ENCODE measurements at regions not wholly inside any gene's neighbourhood (a gene's known extent, or its start where the extent isn't known, plus 50 kb on each side); places are given as distances from the start of the nearest gene placed in this dataset.

GRCh38 chr21:43340491-43341377 is 86.2 kb downstream of the SIK1 start:
- Histone ChIP-seq H3K27me3 (ENCODE audit: insufficient read depth, low read length) (peaks cover 3% of the 10 kb centered on the region; the same call in 1 of the 2 replicates), H3K4me2 (ENCODE audit: low read length) (no peak overlapping the region), H3K4me1 (ENCODE audit: insufficient read depth, low read length, severe bottlenecking) (no peaks in the 10 kb centered on the region), H3K27ac (ENCODE audit: low read depth, low read length, poor library complexity, severe bottlenecking) (no peak overlapping the region), H2AFZ (ENCODE audit: low read length) (no peak overlapping the region), H3K36me3 (ENCODE audit: insufficient read depth, low read length) (no peaks in the 10 kb centered on the region), H3K79me2 (ENCODE audit: insufficient read depth, low read length) (no peaks in the 10 kb centered on the region), H3F3A (ENCODE audit: insufficient read depth, low read length) (no peaks in the 10 kb centered on the region), H3K9me3 (ENCODE audit: low read length) (no peaks in the 10 kb centered on the region), H3K4me3 (ENCODE audit: low read depth, low read length, poor library complexity, severe bottlenecking) (no peak overlapping the region), H3K9me2 (ENCODE audit: low read depth, low read length) (no peaks in the 10 kb centered on the region), H3K9ac (ENCODE audit: low read length) (no peak overlapping the region), H4K20me1 (ENCODE audit: insufficient read depth, low read length) (no peaks in the 10 kb centered on the region)
- no peak for TF ChIP-seq EZH2 (IDR thresholded peaks at IDR 0.05; ENCODE audit: borderline replicate concordance, low read length)

GRCh38 chr21:43339668-43340067 is 87.3 kb downstream of the SIK1 start:
- no peaks in the 10 kb centered on the region for H3K79me2 ChIP-seq (ENCODE audit: insufficient read depth, low read length)
- no peak overlapping the region for H3K4me2 ChIP-seq (ENCODE audit: low read length)
- no peaks in the 10 kb centered on the region for H3F3A ChIP-seq (ENCODE audit: insufficient read depth, low read length)
- no peaks in the 10 kb centered on the region for H3K9me3 ChIP-seq (ENCODE audit: low read length)
- no peaks in the 10 kb centered on the region for H3K9me2 ChIP-seq (ENCODE audit: low read depth, low read length)
- no peak overlapping the region for H2AFZ ChIP-seq (ENCODE audit: low read length)
- no peak overlapping the region for H3K4me3 ChIP-seq (ENCODE audit: low read depth, low read length, poor library complexity, severe bottlenecking)
- no peaks in the 10 kb centered on the region for H4K20me1 ChIP-seq (ENCODE audit: insufficient read depth, low read length)
- no peaks in the 10 kb centered on the region for H3K36me3 ChIP-seq (ENCODE audit: insufficient read depth, low read length)
- no peak overlapping the region for H3K9ac ChIP-seq (ENCODE audit: low read length)
- H3K27ac ChIP-seq (ENCODE audit: low read depth, low read length, poor library complexity, severe bottlenecking), result no peak overlapping the region
- H3K27me3 ChIP-seq (ENCODE audit: insufficient read depth, low read length), result 0 out of 2 replicates have a peak, but pooled peaks cover 3% of the 10 kb centered on the region
- no peaks in the 10 kb centered on the region for H3K4me1 ChIP-seq (ENCODE audit: insufficient read depth, low read length, severe bottlenecking)
- no peak for TF ChIP-seq EZH2 (IDR thresholded peaks at IDR 0.05; ENCODE audit: borderline replicate concordance, low read length)
- no peak for TF ChIP-seq CTCF (IDR thresholded peaks at IDR 0.05; ENCODE audit: low read length)

- no peaks in the 10 kb centered on the region for H3K9me2 ChIP-seq (ENCODE audit: low read depth, low read length)
- no peaks in the 10 kb centered on the region for H4K20me1 ChIP-seq (ENCODE audit: insufficient read depth, low read length)
- no peak overlapping the region for H3K4me3 ChIP-seq (ENCODE audit: low read depth, low read length, poor library complexity, severe bottlenecking)
- no peak overlapping the region for H3K27ac ChIP-seq (ENCODE audit: low read depth, low read length, poor library complexity, severe bottlenecking)
- no peak overlapping the region for H3K9ac ChIP-seq (ENCODE audit: low read length)
- H3K79me2 ChIP-seq (ENCODE audit: insufficient read depth, low read length), result no peaks in the 10 kb centered on the region
- no peaks in the 10 kb centered on the region for H3K4me1 ChIP-seq (ENCODE audit: insufficient read depth, low read length, severe bottlenecking)
- H3K9me3 ChIP-seq (ENCODE audit: low read length), result no peaks in the 10 kb centered on the region
- no peak overlapping the region for H3K4me2 ChIP-seq (ENCODE audit: low read length)
- H2AFZ ChIP-seq (ENCODE audit: low read length), result no peak overlapping the region
- H3K27me3 ChIP-seq (ENCODE audit: insufficient read depth, low read length), result 0 out of 2 replicates have a peak, but pooled peaks cover 3% of the 10 kb centered on the region
- no peaks in the 10 kb centered on the region for H3K36me3 ChIP-seq (ENCODE audit: insufficient read depth, low read length)
- TF ChIP-seq EZH2 (IDR thresholded peaks at IDR 0.05; ENCODE audit: borderline replicate concordance, low read length), result no peak
- no peak for TF ChIP-seq CTCF (IDR thresholded peaks at IDR 0.05; ENCODE audit: low read length)
- no peaks in the 10 kb centered on the region for H3F3A ChIP-seq (ENCODE audit: insufficient read depth, low read length)
These were observed 88.0 kb downstream of the SIK1 start for GRCh38 chr21:43338951-43339350.
